Lung microvascular endothelial cell (primary cell): ENCODE measurements at regions not wholly inside any gene's neighbourhood (a gene's known extent, or its start where the extent isn't known, plus 50 kb on each side); places are given as distances from the start of the nearest gene placed in this dataset.
"Not testable (repeated sequence)": the region's sequence is repeated elsewhere in the genome, so short reads cannot be mapped to it uniquely, and the experiment has no call there.

Experiments used
- DNase-seq, 2 donors: peaks; one replicate each; pipeline versions ENCODE4 v3.0.0 to v3.0.0-alpha.2; 2010; ENCODE audit warnings: low read depth in 2 of 2

DNA sequence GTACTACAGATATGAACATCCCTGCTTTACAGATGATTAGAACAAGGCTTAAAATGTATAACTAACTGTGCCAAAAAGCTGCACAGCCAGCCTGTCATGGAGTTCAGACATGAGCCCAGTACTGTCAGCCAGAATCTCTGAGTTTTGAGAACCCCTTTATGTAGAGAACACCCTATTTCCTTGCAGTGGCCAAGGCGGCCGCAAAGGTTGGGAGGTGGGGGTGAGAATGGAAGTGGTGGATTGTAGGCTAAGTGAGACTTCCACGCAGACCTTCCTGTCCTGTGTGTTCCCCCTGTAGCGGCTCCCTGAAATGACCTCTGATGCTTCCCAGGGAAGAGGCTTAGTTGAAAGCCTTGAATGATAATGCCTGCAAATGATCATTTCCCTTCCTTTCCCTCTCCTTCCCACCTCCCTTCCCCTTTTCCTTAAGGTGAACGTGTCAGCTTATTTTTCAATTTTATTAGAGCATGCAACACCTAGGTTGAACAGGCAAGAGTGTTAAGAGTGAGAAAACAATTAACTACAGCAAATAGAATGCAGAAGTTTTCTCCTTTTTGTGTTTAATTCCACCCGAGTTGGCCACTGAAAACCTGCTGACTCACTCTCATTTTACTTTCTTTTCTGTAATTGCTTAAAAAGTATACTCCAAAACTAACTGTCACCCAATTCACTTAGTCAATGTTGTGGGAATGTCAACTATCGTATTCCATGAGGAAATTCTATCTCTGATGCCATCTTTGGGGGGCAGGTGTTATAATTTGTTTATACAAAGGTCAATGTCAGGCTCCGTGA is 167.0 kb upstream of the EDNRB start:
- DNase-seq = no peak

DNA sequence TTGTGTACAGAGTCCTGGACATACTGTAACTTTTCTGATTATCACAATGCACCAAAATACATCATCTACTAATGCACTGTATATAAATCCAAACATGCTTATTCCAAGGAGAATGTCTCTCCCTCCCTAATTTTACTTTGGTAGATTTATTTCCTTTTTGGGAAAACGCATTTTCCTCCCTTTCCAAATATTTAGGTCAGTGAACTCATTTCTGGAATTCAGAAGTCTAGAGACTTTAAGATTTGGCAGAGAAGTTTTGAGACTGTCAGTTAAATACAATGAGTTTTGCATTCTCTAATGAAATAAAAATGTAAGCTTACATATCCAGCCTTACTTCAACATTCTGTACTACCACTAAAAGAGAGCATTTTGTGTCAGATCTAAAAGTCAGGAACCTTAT is 165.8 kb upstream of the EDNRB start:
- DNase-seq = no peak

DNA sequence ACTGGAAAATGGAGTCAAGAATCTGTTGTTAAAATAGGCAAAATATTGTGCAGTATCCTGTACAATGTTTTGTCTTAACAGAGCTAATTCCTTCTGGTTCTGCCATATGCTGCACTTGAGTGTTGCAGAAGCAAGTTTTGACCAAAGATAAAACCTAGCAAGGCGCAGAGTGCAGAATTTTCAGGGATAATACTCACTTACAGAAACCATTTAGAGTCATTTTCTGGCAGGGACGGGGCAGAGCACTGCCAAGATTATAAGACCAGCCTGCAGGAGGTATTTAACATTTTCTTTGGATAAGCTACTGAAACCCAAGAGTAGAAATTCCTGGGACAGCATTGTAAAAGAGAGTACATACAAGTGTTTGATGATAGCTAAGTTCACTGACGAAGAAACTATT is 159.5 kb upstream of the EDNRB start:
- DNase-seq = no peak

DNA sequence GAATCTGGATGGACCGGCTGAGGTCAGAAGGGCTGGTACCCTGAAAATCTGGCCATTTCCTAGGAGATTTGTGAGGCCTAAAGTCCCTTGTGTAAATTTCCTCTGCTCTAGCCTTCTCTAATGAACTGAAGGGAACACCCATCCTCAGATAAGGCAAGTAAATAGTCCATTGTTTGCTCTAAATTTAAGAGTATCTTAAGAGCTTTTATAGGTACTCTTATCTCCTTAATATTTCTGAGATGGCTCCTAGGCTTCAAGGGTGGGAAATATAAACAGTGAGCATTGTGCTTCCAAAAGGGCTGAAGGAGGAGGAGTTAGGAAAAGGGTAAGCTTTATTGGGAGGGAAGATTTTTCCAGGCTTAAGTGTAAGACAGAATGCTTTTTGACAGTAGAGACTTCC is 148.7 kb upstream of the EDNRB start:
- no peak for DNase-seq

DNA sequence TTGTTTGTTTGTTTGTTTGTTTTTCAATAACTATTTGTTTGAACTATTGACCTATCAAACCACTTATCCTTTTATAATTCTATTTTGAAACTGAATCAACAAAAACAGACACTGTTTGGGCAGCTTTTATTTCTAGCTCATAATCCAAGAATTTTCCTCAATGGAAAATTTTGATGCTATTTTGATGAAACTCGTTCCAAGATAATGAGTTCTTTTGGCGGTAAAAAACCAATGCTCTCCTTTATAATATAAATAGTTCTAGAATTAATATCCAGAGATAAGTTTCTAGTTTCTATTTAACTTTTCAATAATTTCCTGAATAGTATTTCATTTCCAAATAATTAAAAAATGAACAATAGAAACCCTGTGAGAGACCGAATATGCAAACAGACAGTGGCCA is 146.5 kb upstream of the EDNRB start:
- no peak for DNase-seq

DNA sequence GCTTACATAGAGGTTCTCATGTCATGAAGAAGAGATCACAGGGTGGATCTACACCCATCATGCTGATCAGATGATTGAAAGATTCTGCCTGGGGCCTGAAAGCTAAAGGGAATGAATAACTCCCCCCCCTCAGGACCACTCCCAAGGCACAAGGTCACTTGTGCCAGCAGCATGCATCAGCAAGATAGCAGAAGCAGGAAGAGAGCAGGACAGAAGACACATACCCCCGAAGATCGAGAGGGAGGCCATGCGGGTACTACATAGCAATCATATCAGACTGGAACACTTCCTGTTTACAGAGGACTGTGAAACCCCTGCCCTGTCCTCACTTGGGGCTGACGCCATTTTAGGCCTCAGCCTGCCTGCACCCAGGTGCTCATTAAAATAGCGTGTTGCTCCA is 143.2 kb upstream of the EDNRB start:
- DNase-seq = no peak

DNA sequence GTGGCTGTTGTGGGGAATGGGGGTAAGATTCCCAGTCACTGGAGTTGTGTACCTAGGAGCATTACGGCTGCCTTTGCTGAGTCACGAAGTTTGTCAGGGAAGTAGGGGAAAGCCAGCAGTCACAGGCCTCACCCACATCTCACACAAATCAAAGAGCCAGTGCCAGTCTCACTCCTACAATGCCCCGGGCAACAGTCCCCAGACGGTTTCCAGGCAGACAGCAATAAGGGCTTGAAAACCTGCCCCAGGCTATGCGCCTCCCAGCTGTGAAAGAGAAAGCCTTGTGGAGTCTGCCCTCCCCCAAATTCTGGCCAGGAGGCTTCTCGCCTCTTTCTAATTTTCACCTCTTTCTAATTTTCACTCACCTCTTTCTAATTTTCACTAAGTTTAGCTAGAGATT is 142.3 kb upstream of the EDNRB start:
- DNase-seq = no peak

DNA sequence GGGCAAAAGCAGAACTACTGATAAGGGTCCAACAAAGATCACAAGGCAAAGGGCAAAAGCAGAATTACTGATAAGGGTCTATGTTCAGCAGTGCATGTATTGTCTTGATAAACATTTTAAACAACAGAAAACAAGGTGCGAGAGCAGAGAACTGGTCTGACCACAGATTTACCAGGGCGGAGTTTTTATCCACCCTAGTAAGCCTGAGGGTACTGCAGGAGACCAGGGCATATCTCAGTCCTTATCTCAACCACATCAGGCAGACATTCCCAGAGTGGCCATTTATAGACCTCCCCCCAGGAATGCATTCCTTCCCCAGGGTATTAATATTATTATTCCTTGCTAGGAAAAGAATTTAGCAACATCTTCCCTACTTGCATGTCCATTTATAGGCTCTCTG is 138.2 kb upstream of the EDNRB start:
- DNase-seq = not testable (repeated sequence)

DNA sequence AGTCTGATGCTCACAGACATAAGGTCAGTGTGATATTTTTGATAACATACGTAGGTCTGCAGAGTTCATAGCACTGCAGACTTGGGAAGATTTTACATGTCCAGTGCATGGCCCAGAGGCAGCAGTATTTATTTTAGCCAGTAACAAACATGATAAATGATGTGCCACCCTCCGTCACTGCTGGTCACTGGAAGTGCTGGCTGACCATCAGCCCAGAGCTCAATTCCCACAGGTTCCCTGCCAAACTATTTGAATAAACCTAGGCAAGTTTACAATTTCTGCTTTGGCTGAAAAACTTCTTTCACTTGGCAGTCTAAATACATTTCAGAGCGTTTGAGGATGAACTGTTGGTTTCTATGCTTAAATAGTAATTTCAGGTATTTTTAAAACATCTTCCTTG is 135.5 kb upstream of the EDNRB start:
- DNase-seq = peak in 1 of 2 donors; percentile 59

DNA sequence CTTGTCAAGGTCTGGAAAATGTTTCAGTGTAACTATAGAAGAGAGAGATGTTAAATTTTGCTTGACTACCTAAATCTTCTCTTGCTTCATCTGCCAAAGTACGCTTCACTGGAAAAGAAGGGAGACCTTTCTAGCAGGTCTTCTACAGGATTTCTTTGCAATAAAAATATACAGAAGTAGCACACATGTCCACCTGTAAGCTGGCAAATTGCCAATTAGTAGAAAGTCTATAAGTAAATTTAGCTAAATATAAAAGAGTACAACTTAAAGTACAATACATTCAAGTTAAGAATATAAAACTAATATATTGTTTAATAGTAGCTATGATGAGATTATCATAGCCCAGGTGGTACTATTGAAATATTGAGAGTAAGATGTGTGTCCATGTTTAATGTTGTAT is 128.5 kb upstream of the EDNRB start:
- no peak for DNase-seq

DNA sequence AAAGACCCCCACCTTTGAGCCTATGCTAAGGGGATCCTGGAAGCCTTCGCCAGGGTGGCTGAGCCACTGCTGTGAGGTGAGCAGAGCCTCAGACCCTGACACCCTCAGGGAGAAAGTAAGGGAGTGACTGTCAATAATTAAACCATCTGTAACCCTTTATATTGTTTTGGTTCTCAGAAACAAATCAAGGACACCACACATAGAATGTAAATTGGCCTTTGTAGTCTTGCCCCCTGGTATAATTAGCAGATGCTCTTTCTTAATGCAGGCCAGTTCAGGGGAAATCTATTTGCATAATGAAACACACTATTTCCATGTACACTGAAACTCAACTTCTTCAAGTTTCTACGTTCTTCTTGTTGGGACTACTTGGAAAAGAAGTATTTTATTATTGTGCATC is 127.7 kb upstream of the EDNRB start:
- no peak for DNase-seq

DNA sequence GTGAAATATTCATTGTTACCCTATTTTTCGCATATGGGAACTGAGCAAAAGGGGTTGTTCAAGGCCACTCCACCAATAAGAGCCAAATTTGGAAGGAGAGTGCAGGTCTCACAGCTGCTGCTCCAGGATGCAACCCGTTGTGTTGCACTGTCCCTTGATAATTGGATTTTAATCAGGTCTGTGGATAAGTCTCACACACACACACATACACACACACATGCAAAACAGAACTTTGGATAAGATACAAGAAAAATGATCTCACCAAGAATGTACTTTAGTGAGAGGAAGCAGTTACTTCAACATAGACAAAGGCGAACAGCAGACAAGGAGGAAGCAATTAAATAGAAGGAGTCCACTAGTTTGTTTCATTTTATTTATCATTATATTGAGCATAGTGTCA is 127.3 kb upstream of the EDNRB start:
- peak in 1 of 2 donors; percentile 66 for DNase-seq

DNA sequence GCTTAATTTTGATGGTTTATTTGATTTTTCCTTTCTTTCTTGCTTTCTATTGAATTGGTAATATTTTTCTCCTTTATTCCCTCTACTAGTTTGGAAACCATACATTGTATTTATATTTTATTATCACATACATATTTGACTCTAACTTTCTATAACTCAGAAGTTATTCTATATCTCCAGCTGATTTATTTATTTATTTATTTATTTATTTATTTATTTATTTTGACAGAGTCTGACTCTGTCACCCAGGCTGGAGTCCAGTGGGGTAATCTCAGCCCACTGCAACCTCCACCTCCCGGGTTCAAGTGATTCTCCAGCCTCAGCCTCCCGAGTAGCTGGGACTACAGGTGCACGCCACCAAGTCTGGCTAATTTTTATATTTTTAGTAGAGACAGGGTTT is 122.7 kb upstream of the EDNRB start:
- DNase-seq = not testable (repeated sequence)

DNA sequence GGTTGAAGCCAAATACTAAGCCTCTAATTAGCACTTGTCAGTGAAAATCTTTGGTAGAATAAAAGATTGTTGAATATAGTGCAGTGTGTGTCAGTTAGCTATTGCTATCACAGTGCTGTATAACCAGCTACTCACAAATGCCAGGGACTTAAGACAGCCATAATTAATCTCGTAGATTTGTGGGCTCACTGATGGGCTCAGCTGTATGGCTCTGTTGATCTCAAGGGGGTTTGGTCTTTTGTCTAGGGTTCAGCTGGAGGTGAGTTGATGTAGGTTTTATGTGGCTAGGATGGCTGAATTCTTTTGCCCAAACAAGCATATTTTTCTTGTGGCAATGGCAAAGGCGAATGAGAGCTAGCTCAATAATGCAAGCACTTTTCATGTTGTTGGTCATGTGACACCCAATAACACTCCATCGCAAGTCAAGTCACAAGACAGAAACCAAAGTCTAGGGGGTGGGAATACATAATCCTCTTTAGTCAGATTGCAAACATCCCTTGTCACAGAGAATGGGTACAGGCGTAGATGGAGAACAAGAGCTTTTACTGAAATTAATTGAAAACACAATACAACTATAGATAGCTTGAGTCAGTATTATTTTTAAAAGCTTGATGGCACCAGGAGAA is 121.7 kb upstream of the EDNRB start:
- no peak for DNase-seq

DNA sequence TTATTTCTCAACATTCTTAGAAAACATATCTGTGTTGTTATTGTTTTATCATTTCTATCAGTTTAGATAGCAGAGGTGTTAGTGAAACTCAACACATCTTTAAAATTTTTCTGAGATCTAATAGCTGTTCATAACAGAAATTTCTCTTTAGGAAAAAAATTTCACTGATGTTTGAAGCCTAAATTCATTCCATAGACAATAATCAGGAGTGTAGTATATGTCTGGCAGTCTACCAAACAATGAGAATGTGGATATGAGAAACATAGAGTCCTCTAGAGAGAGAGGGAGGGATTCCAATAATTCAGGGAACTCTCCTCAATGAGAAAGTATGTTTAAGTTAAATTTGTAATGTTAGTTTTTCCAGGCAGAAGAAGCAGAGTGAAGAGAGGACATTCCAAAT is 118.2 kb upstream of the EDNRB start:
- DNase-seq = no peak

DNA sequence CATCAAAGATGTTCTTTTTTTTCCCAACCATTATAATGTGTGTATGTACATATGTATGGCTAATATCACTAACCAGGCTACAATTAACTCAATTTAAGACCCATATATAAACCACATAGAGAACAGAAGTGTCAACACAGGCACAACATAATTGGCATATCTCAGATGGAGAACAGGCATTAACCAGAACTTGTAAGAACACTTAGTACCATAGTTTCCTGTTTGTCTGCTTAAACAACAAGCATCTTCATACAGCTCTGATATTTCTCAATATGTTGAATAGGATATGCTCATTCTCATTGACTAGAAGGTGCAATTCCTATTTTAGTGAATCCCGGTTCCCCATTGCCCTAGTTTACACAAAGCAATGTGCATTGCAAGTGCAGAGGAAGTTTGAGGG is 116.9 kb upstream of the EDNRB start:
- DNase-seq = no peak

DNA sequence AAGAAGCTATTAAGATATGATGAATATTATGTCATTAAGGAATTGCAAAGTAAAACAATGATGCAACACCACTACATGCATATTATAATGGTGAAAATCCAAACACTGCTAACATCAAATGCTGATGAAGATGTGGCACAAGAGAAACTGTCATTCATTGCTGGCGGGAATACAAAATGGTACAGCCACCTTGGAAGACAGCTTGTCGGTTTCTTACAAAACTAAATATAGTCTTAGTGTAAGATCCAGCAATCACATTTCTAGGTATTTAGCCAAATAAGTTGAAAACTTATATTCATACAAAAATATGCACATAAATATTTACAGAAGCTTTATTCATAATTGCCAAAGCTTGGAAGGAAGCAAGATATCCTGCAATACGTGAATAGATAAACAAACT is 114.9 kb upstream of the EDNRB start:
- no peak for DNase-seq

DNA sequence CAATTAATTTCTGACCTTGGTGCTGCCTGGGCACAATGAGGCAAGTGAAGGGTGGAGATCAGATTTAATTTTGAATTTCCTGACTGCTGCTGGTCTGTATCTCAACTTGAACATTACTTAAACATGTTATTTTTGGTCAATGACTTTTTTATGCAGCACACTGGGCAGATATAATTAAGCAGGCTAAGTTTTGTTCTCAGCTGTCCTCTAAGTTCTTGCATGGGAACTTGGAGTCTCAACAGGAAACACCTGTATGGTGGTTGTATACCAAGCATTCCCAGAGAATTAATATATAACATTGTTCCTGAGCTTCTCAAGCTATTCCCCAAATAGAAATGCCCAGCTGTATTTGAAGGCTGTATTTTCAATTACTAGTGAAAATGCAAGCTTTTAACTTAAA is 113.5 kb upstream of the EDNRB start:
- DNase-seq = peak in 1 of 2 donors; percentile 97

DNA sequence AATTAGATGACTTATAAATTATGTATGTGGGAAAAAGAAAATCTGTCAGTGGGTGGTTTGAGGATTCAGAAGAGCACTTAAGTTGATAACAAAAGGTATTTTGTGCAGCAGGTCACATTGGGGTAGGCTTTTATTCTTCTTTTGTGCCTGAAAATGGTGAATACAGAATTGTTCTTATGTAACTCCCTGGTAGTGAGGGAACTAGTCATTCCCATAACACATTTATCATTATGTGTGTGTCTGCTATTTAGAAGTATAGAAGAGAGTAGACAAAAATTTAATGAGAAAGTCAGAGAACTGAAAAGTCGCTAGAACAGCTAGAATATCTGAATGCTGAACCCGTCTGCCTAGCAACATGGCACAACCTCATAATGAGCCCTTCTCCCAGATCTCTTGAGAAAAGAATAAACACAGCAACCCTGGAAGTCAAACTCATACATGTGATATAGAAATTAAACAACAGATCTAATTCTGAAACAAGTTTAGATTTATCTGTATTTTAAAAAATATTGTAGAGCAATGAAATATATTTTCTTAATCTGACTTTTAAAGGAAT is 111.8 kb upstream of the EDNRB start:
- DNase-seq = no peak

DNA sequence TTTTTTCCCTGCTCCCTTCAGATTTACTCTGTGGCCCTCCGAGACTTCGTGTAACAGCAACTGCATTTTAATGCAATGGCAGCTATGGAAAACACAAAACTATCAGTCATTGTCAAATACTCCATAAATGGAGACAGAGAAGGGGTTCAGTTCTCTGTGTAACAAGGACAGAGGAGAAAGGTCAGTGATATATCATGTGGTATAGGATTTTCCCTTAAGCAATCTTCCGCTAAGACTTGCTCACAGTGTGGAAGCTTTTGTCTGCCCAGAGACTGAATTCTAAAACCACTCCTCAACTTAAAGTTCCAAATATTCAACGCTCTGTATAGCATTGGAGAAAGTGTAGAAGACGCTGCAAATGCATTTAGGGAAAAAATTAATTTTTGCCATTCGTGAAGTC is 111.3 kb upstream of the EDNRB start:
- DNase-seq = no peak

DNA sequence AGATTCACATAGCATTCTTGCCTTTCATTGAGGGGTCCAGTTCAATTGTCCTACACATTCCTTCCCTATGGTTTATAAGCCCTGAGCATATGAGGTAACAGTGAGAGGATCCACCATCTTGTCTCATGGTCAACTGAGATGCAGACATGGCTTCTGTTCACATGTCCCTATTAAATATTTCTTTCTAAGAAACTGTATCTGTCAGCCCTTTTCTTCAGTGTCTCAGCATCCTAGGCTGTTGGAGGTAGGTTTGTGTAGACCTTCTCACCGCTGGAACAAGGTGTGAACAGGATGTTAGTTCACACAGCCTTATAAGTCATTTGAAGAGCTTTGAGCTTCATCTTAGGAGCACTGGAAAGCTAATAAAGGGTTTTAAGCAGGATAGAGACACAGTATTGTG is 110.3 kb upstream of the EDNRB start:
- no peak for DNase-seq

DNA sequence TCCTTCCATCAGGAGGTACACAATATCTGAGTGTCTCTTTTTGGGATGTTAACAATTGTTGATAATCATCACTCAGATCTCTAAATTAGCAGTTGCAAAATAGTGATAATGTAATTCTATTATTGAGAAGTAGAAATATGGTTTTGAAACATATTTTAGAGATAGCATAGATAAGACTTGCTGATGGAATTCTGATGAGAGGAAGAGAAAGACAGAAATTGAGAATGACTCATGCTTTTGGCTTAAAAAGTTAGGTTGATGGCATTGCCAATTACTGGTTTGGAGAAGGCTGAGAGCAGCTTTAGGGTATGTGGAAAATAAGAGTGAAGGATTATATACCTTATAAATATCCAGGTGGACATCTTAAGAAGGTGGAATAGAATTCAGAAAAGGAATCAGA is 106.4 kb upstream of the EDNRB start:
- peak in 1 of 2 donors; percentile 4 for DNase-seq
